Sigmoid colon (tissue), 6 donors: ENCODE measurements at regions not wholly inside any gene's neighbourhood (a gene's known extent, or its start where the extent isn't known, plus 50 kb on each side); places are given as distances from the start of the nearest gene placed in this dataset.
"Not testable (repeated sequence)": the region's sequence is repeated elsewhere in the genome, so short reads cannot be mapped to it uniquely, and the experiment has no call there.

Experiments
- DNase-seq: peaks from one replicate; pipeline ENCODE4 v3.0.0-alpha.2; 2019
- H3K27ac ChIP-seq, 4 donors: fragments of 200-600 bp; sonication (generic); one replicate each; pipeline ENCODE4 v1.5.1; 2016 to 2019; ENCODE audit warnings: mild to moderate bottlenecking in 1 of 4
- H3K27me3 ChIP-seq, 3 donors: fragments of 200-600 bp; sonication (generic); one replicate each; pipeline ENCODE4 v1.5.1; 2019; ENCODE audit warnings: mild to moderate bottlenecking in 1 of 3
- H3K36me3 ChIP-seq, 4 donors: fragments of 200-600 bp; sonication (generic); one replicate each; pipeline ENCODE4 v1.5.1; 2016 to 2019
- H3K4me1 ChIP-seq, 4 donors: fragments of 200-600 bp; sonication (generic); one replicate each; pipeline ENCODE4 v1.5.1; 2017 to 2019
- H3K4me3 ChIP-seq, 4 donors: fragments of 200-600 bp; sonication (generic); one replicate each; pipeline ENCODE4 v1.5.1; 2017 to 2019; ENCODE audit warnings: mild to moderate bottlenecking in 2 of 4, moderate library complexity in 1 of 4
- H3K9me3 ChIP-seq, 4 donors: fragments of 200-600 bp in 3 of 4; sonication (generic) in 3 of 4; one replicate each; pipeline versions ENCODE4 v1.5.1 to v1.6.1; 2013 to 2019
- EP300 ChIP-seq, 4 donors: sonication (generic); formaldehyde crosslinking; IDR thresholded peaks; one replicate each; pipeline ENCODE4 v1.6.1; 2017; ENCODE audit warnings: antibody characterized with exemption in 4 of 4
- POLR2A ChIP-seq, 2 donors: fragments of 450-650 bp; IDR thresholded peaks; one replicate each; pipeline ENCODE4 v1.6.1; 2016; ENCODE audit warnings: antibody characterized with exemption in 2 of 2, mild to moderate bottlenecking in 2 of 2, moderate library complexity in 2 of 2
- POLR2AphosphoS5 ChIP-seq, 4 donors: sonication (generic); formaldehyde crosslinking; IDR thresholded peaks; one replicate each; pipeline ENCODE4 v1.6.1; 2017; ENCODE audit warnings: antibody characterized with exemption in 4 of 4
- WGBS, 2 donors: extraction: QIAGEN DNeasy Blood & Tissue Kit; methylation state at CpG; one replicate each; pipeline ENCODE4 v1.1.7; 2013; 5-methylcytosine and 5-hydroxymethylcytosine counted together
- intact Hi-C: fragments of 100-400 bp; cut with DNase I; formaldehyde crosslinking; loops from one replicate; pipeline ENCODE4 v1.15.1; 2023
- TF ChIP-seq, protein P1 (sequence below), 4 experiments: fragments of 450-650 bp in 3 of 4; fragments of 200-600 bp in 1 of 4; IDR thresholded peaks; one replicate each; pipeline ENCODE4 v1.5.1; 2016 to 2019; ENCODE audit warnings: antibody characterized with exemption in 4 of 4, mild to moderate bottlenecking in 3 of 4, moderate library complexity in 2 of 4
- donor health status: healthy with polysubstance abuse.
- donor health status: healthy.

DNA sequence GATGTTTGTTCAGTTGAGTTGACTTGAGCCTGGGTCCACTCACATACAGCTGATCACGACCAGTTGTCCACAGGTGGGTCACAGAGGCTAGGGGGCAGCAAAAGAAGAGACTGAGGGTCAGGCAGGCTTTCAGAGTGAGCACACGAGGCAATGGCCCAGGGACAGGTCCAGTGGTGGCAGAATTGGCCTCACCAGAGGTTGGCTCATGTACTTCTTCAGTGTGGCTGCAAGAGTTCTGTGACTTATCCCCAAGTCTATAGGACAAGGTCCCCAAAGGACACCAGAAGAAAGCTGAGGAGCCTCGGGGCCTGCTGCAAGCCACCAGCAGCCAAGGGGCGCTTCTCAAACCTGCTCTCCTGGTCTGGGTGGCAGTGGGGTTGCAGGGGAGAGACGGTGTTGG lies 219.8 kb downstream of the TFCP2L1 start:
- H3K4me1 ChIP-seq: no peaks in the 10 kb centered on the region
- H3K36me3 ChIP-seq: no peaks in the 10 kb centered on the region
- H3K9me3 ChIP-seq: no peaks in the 10 kb centered on the region
- H3K4me3 ChIP-seq: no peak overlapping the region
- H3K27ac ChIP-seq: no peak overlapping the region
- TF ChIP-seq POLR2A (IDR thresholded peaks at IDR 0.05) (no peak), EP300 (IDR thresholded peaks at IDR 0.05) (no peak), POLR2AphosphoS5 (IDR thresholded peaks at IDR 0.05) (no peak)
- TF ChIP-seq, protein P1, sequence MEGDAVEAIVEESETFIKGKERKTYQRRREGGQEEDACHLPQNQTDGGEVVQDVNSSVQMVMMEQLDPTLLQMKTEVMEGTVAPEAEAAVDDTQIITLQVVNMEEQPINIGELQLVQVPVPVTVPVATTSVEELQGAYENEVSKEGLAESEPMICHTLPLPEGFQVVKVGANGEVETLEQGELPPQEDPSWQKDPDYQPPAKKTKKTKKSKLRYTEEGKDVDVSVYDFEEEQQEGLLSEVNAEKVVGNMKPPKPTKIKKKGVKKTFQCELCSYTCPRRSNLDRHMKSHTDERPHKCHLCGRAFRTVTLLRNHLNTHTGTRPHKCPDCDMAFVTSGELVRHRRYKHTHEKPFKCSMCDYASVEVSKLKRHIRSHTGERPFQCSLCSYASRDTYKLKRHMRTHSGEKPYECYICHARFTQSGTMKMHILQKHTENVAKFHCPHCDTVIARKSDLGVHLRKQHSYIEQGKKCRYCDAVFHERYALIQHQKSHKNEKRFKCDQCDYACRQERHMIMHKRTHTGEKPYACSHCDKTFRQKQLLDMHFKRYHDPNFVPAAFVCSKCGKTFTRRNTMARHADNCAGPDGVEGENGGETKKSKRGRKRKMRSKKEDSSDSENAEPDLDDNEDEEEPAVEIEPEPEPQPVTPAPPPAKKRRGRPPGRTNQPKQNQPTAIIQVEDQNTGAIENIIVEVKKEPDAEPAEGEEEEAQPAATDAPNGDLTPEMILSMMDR (IDR thresholded peaks at IDR 0.05): no peak
- WGBS, 2 donors: 86 to 88% methylated on average over 5 of the region's 5 CpGs
- DNase-seq: no peak
- H3K27me3 ChIP-seq: peaks cover 0 to 3% (median 0%) of the 10 kb centered on the region in 3 donors
- intact Hi-C loops: no loop called here

DNA sequence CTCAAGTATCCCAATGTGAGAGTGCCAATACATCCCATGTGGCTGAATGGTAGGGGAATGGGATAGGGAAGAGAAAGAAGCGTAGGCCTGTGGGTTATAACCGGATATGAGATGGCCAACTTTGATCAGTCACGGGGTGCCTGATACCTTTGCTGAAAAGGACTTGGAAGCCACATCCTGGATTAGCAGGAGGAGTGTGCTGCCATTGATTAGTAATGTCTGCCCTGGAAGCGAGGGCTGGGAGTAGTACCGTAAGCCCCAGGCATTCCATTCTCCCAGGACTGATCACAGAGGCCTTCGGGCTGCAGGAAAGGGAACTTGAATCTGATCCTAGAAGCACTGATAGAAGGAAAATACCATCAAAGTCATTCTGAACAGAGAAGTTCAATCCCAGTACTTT lies 218.5 kb downstream of the TFCP2L1 start:
- 87 to 93% methylated on average over 6 of the region's 6 CpGs for WGBS, 2 donors
- H3K36me3 ChIP-seq: no peaks in the 10 kb centered on the region
- H3K4me1 ChIP-seq: peaks cover 0 to 9% (median 4%) of the 10 kb centered on the region in 4 donors
- no peak overlapping the region for H3K27ac ChIP-seq
- TF ChIP-seq, protein P1 (IDR thresholded peaks at IDR 0.05): no peak
- TF ChIP-seq POLR2A (IDR thresholded peaks at IDR 0.05): no peak
- no peak for TF ChIP-seq POLR2AphosphoS5 (IDR thresholded peaks at IDR 0.05)
- no peak for TF ChIP-seq EP300 (IDR thresholded peaks at IDR 0.05)
- intact Hi-C loops: no loop called here
- DNase-seq: no peak
- no peaks in the 10 kb centered on the region for H3K9me3 ChIP-seq
- H3K4me3 ChIP-seq: no peak overlapping the region
- peaks cover 0 to 3% (median 0%) of the 10 kb centered on the region in 3 donors for H3K27me3 ChIP-seq

DNA sequence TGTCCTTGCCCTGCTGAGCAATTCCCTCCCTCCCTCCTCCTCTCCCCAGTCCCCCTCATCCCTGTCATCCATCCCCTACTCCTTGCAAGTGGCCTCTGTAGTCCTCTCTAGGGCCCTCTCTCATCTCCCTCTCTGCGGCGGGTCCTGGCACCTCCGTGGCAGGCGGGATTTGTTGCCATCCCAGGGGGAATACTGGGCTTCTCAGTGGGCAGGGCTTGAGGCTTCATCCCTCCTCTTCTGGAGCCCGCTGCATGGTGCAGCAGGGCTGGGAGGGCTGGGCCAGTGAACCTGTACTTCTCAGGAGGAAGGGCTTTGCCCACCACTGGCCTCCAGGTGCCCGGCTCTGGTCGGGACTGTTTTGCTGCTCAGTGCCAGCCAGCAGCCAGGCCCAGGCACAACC lies 216.2 kb downstream of the TFCP2L1 start:
- 87 to 89% methylated on average over 7 of the region's 7 CpGs for WGBS, 2 donors
- TF ChIP-seq POLR2A (IDR thresholded peaks at IDR 0.05): no peak
- Histone ChIP-seq H3K4me3 (no peak overlapping the region), H3K4me1 (peaks cover 0 to 9% (median 4%) of the 10 kb centered on the region in 4 donors), H3K27ac (no peak overlapping the region), H3K9me3 (no peaks in the 10 kb centered on the region), H3K27me3 (peaks cover 0 to 3% (median 0%) of the 10 kb centered on the region in 3 donors), H3K36me3 (no peaks in the 10 kb centered on the region)
- no peak for DNase-seq
- intact Hi-C loops: no loop called here

DNA sequence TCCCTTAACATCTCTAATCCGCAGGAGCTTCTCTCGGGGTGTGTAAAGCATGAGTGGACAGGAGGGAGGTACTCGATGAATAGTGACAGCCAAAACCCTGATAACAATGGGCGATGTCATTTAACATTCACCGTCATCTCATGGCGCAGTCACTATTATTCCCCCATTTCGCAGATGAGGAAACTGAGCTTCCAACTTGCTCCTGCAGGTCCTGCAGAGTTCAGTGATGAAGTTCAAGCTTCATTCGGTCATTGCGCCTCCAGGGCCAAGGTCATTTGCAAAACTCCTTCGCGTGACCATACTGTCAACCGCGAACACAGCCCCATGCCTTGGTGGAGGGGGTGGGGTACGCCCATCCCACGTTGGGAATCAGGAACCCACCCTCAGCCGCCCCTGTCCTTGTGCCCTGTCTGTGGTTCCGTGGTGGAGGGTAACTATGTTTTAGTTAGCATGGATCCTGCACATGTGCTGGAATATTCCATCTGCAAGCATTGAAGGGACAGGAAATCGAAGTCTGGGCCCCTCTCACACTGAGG lies 215.5 kb downstream of the TFCP2L1 start:
- H3K4me3 ChIP-seq: no peak overlapping the region
- H3K9me3 ChIP-seq: no peaks in the 10 kb centered on the region
- no peaks in the 10 kb centered on the region for H3K36me3 ChIP-seq
- WGBS, 2 donors: 89 to 90% methylated on average over 18 of the region's 18 CpGs
- H3K4me1 ChIP-seq: peaks cover 0 to 15% (median 7%) of the 10 kb centered on the region in 4 donors
- H3K27ac ChIP-seq: no peak overlapping the region
- no peak for DNase-seq
- H3K27me3 ChIP-seq: peaks cover 0 to 3% (median 0%) of the 10 kb centered on the region in 3 donors
- TF ChIP-seq POLR2AphosphoS5 (IDR thresholded peaks at IDR 0.05) (no peak), POLR2A (IDR thresholded peaks at IDR 0.05) (no peak), EP300 (IDR thresholded peaks at IDR 0.05) (no peak)
- TF ChIP-seq, protein P1 (IDR thresholded peaks at IDR 0.05): no peak
- intact Hi-C loops: no loop called here

DNA sequence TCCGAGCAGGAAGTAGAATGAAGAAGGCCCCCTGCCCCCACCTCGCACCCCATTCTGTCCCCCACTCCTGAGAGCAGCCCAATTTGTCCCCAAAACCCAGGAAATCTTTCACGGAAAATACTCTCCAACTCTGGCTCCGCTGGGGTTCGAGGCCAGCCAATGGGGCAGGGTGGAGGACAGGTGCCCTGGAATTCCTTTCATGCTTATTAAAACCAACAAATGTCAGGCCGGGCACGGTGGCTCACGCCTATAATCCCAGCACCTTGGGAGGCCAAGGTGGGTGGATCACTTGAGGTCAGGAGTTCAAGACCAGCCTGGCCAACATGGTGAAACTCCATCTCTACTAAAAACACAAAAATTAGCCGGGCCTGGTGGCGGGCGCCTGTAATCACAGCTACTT lies 214.9 kb downstream of the TFCP2L1 start:
- 80 to 89% methylated on average over 11 of the region's 11 CpGs for WGBS, 2 donors
- H3K27ac ChIP-seq, H3K27me3 ChIP-seq, H3K9me3 ChIP-seq, H3K4me3 ChIP-seq, H3K36me3 ChIP-seq, DNase-seq: not testable (repeated sequence)
- peaks cover 0 to 20% (median 13%) of the 10 kb centered on the region in 4 donors for H3K4me1 ChIP-seq
- intact Hi-C loops: loop anchor here (2.0 to 10.0 kb wide), 4 partner anchors 245 to 835 kb away; partner anchors contain the start of genes GLI2 and INHBB

DNA sequence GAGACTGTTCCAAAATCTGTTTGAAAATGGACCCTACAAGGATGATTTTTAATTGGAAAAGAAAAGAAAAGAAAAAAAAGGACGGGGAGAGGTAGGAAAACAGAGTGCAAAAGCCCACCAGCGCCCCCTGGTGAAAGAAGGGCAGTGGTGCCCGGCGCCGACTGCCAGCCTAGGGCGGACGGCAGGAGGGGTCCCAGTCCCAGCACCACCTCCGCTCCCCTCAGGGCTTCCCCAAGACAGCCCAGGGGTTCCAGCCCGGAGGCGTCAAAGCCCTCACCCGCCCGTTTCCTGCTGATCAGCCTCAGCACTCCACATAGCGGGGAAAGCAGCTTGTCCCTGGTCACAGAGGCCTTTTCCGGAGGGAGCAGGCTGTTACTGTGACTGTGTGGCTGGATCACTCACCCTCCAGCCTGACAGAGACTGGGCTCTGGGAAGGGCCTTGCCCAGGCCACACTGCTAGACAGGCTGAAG lies 213.9 kb downstream of the TFCP2L1 start:
- intact Hi-C loops: loop anchor here (1.0 to 10.0 kb wide), 5 partner anchors 246 to 836 kb away; partner anchors contain the start of genes GLI2 and INHBB
- Histone ChIP-seq H3K4me1 (peaks cover 0 to 30% (median 23%) of the 10 kb centered on the region in 4 donors), H3K36me3 (no peaks in the 10 kb centered on the region), H3K9me3 (no peaks in the 10 kb centered on the region), H3K4me3 (no peak overlapping the region), H3K27me3 (peaks cover 0 to 3% (median 0%) of the 10 kb centered on the region in 3 donors), H3K27ac (no peak overlapping the region)
- TF ChIP-seq, protein P1 (IDR thresholded peaks at IDR 0.05): peak; percentile 78 to 96 (median 91)
- no peak for TF ChIP-seq EP300 (IDR thresholded peaks at IDR 0.05)
- DNase-seq: peak; percentile 77
- 7 to 11% methylated on average over 14 of the region's 14 CpGs for WGBS, 2 donors
